SHP77 (cell line): ENCODE measurements at regions not wholly inside any gene's neighbourhood (a gene's known extent, or its start where the extent isn't known, plus 50 kb on each side); places are given as distances from the start of the nearest gene placed in this dataset.
A peak's percentile ranks its signal among the peaks of the same experiment; 100 is the strongest.
"Not testable (repeated sequence)": the region's sequence is repeated elsewhere in the genome, so short reads cannot be mapped to it uniquely, and the experiment has no call there.

Experiments
- DNase-seq, 2 experiments: peaks; one replicate each; lab custom pipeline; 2025; lab: John Stamatoyannopoulos, UW

DNA sequence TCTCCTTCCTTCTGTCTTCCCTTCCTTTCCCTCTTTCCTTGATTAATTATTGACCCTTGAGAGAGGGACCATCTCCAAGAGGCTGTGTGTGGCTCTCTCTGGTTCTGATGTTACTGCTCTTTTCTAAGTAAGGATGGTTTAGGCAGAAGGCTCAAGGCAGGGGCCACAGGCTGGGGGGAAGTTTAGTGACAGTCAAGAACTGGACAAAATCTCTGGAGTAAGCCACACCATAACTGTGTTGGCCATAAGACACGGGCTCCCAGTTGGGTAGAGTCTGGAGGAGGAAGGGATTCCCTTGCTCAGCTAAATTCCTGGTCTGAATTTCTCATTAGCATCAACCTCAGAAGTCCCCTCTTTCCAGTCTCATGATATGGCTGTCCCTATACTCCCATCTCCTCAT lies 74.7 kb downstream of the BUD13 start:
- no peak for DNase-seq

- no peak for DNase-seq
Observed at GRCh38 chr11:116697639-116698038, 75.1 kb downstream of the BUD13 start.

- no peak for DNase-seq
Observed at GRCh38 chr11:116697011-116697410, 75.8 kb downstream of the BUD13 start.

- no peak for DNase-seq
Observed at GRCh38 chr11:116696381-116696941, 76.3 kb downstream of the BUD13 start.

DNA sequence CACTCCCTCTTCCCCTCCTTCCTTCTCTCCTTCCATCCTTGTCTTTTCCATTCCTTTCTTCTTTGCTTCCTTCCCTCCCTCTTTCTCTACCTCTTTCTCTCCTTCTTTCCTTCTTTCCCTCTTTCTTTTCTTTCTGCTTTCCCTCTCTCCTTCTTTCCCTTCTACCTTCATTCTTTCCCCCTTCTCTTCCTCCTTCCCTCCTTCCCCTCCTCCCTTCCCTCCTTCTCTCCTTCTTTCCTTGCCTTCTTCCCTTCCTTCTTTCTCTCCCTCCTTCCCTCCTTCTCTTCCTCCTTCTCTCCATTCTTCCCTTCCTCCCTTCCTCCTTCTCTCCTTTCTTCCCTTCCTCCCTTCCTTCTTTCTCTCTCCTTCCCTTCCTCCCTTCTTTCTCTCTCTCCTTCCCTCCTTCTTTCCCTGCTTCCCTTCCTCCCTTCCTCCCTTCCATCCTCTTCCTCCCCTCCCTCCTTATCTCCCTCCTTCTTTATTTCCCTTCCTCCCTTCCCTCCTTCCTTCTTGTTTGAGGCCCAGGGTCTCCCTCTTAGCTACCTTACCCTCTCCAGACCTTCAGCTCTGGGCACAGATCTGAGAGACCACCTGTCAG lies 77.0 kb downstream of the BUD13 start:
- DNase-seq: no peak

GRCh38 chr11:116694815-116695590 lies 77.8 kb downstream of the BUD13 start:
- no peak for DNase-seq

DNA sequence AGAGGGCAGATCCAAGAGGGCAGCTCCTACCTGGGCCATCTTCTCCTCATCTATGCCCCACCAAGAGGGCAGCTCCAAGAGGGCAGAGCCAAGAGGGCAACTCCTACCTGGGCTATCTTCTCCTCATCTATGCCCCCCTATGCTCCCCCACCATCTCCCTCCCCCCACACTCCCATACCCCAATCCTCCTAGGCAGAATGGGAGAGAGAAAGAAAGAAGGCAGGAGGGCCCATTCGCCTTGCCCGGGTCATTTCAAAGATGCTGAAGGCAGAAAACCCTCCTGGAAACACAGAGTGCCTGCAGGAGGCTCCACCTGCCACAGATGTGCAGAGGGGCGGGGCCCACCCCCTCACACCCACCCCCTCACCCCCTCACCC lies 78.5 kb downstream of the BUD13 start:
- DNase-seq: no peak

DNA sequence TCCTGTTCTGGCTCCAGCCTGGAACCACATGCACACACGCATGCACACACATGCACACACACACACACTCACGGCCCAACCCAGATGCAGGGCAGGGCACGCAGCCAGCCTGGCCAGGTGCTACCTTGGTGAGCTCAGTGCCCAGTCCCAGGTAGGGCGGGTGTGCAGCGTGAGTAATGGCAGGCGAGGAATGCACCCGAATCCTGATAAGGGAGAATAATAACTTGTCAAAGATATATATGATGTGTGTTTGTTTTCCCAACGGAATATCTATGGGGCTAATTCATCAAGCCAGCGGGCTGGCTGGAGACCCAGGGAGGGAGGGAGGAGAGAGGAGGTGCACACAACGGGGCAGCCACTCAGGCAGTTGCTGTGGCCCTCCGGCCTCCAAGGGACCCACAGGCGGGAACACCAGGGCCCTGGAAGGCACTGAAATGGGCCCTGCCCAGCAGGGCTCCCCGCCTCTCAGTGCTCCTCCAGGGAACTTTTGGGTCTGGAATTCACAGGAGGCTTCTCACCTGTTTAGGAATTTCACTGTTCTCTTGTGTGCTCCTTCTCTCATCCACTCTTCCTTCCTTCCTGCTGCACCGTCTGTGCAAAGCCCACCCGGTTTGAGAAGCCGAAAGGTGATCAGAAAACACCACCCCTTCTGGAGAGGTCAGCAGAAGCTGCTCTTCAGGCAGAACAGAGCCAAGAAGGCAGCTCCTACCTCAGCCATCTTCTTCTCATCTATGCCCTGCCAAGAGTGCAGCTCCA lies 79.0 kb downstream of the BUD13 start:
- no peak for DNase-seq

DNA sequence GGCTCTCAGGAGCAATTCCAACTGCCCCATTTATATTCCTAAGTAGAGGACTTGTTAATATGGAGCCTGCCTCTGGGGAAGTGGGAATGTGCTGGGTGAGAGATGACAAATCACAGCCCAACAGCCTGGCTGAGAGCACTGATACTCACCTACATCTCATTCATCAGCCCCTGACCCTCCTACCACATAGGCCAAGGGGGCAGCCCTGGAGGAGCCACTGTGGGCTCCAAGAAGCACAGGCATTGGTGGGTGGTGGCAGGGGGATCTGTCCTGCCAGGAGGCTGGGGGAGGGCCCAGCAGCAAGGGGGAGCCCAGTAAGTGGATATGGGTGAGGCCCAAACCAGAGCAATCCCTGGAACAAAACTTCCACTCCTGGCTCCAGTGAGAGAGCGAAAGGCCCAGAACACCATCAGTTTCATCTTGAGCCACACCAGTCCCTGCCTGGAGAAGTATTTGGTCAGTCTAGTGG lies 79.7 kb downstream of the BUD13 start:
- no peak for DNase-seq

- no peak for DNase-seq
Observed at GRCh38 chr11:116692318-116693101, 80.3 kb downstream of the BUD13 start.

DNA sequence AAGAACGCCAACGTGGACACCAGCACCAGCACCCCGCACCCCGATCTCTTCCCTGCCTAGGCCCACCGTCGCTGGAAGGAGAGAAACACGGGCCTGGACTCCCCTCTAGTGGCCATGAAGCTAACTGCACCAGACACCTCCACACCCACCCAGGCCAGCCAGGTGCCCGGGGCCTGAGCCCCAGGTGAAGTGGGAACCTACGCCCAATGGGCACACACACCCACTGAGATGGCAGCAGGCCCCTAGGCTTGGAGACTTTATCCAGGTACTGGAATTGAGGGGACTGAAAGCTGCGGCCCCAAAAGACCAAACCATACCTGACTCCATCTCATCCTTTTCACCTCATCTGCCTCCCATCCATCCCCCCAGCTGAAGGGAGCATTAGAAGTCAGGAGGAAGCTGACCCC lies 81.0 kb downstream of the BUD13 start:
- DNase-seq: no peak

DNA sequence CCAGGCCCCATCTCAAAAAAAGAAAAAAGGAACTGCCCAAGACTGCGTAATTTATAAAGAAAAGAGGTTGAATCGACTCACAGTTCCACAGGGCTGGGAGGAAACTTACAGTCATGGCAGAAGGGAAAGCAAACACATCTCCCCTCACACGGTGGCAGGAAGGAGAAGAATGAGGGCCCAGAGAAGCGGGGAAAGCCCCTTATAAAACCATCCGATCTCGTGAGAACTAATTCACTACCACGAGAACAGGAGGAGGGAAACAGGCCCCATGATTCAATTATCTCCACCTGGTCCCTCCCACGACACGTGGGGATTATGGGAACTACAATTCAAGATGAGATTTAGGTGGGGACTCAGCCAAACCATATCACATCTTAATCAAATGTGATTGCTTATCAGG lies 82.2 kb downstream of the BUD13 start:
- no peak for DNase-seq

DNA sequence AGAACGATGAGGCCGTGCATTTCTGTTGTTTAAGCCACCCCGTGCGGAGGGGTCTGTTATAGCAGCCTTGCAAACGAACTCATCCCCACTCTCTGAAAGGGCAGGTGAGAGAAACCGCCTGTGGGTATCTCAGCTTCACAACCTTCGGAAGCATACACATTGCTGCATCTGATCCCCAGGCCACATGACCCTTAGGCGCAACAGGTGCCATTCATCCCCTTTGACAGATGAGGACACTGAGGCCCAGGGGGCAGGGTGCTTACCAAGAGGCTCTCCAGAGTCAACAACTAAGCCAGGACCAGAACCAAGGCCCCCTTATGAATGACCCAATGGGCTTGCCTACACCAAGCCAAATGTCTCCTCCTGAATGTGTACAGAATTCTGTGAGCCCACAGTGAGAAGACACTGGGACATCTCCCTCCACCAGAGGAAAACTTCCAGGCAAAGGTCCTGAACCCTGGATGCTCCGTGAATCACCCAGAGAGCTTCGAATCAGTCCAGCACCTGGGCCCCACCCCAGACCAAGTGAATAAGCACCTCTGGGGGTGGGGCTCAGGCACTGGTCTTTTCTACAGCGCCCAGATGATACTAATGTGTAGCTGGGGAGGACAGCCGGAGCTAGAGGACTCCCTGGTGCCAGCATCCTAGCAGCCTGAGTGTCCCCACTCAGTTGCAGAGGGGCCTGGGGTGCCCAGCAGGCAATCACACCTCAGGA lies 83.2 kb downstream of the BUD13 start:
- DNase-seq: no peak

GRCh38 chr11:116688202-116688540 lies 84.6 kb downstream of the BUD13 start:
- no peak for DNase-seq

GRCh38 chr11:116687458-116688201 lies 85.2 kb downstream of the BUD13 start:
- DNase-seq: peak; percentile 28 to 37

GRCh38 chr11:116686866-116687265 lies 85.9 kb downstream of the BUD13 start:
- DNase-seq: no peak

DNA sequence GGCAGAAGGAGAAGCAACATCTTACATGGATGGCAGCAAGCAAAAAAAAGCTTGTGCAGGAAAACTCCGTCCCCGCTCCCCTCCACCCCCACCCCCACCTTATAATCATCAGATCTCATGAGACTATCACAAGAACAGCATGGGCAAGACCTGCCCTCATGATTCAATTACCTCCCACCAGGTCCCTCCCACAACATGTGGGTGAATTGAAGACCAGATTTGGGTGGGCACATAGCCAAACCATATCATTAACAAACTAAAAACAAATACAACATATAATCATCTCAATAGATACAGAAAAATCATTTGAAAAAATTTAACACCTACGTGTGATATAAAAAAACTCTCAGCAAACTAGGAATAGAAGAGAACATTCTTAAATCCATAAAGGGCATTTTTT lies 88.8 kb downstream of the BUD13 start:
- no peak for DNase-seq

DNA sequence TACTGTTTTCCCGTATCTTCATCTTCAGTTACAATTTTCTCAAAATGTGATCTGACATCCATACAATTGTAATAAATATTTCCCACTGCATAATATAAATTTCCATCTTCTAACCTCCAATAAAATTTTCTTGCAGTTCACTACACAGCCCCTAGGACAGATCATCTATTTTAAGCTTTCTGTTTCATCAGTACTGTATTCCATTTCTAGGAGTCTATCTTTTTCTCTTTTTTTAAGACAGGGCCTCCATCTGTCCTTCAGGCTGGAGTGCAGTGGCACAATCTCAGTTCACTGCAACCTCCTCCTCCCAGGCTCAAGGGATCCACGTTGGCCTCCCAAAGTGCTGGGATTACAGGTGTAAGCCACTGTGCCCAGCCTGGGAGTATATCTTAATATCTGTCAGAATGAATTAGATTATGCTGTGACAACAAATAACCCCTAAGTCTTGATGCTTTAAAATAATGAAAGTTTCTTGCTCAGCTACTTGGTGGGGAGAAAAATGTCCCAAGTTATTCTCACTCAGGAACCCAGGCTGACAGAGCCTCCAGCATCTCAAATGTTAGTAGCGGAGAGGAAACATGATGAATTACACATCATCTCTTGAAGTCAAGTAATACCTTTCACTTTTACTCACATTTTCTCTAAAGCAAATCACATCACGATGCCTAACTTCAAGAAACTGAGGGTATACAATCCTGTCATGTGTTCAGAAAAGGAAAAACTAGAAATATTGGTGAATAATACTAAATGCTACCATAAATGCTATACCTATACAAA lies 92.2 kb downstream of the BUD13 start:
- no peak for DNase-seq

- DNase-seq: no peak
Observed at GRCh38 chr11:116678887-116679286, 93.9 kb downstream of the BUD13 start.

- not testable (repeated sequence) for DNase-seq
Observed at GRCh38 chr11:116667318-116667717, 105.5 kb downstream of the BUD13 start.
